ENCODE measurements at regions not wholly inside any gene's neighbourhood (a gene's known extent, or its start where the extent isn't known, plus 50 kb on each side); places are given as distances from the start of the nearest gene placed in this dataset.

DNA sequence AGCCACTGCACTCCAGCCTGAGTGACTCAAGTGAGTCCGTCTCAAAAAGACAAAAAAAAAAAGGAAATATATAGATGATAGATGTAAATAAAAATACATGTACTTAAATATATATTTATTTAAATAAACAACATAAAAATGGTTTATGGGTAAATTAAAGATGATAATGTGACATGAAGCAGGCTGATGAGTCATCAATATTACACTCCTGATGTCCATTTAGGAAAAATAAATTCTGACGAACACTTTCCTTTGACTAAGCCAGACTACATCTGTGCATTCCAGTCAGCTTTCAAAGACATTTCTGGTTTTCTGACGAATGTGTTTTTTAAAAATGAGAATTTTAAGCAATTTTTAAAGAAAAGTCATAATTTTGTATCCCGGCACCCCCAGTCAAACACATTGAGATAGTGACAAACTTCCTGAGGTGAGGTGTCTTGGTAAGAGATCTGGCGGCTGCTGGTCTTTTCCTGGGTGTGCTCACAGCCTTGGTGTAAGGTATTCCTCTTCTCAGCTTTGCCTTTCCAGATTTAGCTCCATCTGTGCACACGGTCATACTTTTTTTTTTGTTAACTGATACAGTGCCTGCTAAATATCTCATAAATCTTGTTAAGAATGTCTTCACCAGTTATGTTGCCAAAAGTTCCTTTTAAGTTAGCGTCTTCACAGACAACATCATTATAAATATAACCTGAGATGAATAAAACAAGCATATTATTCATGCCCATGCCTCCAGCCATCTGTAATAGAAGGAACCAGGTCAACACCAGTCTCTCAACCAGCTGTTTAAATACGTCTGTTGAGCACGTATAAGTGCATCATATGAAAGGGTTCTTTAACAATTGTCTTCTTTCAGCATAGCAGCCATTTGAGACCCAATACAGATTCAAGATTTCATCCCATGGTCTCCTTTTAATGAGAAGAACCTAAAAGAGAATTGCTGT is 214.5 kb upstream of the PLD5 start:
- Histone ChIP-seq H3K27me3 (ENCODE audit: insufficient read depth) (no peaks in the 10 kb centered on the region), H3K4me3 (no peak overlapping the region), H3K36me3 (ENCODE audit: insufficient read depth) (no peaks in the 10 kb centered on the region), H3K4me1 (ENCODE audit: insufficient read depth) (no peaks in the 10 kb centered on the region), H4K20me1 (replicated peaks; ENCODE audit: insufficient read depth) (no peaks in the 10 kb centered on the region), H2AFZ (no peak overlapping the region; the same call in 1 of the 2 replicates), H3F3A (replicated peaks; ENCODE audit: low read depth) (no peaks in the 10 kb centered on the region), H3K27ac (ENCODE audit: low read depth) (no peak overlapping the region), H3K79me2 (replicated peaks; ENCODE audit: insufficient read depth) (no peaks in the 10 kb centered on the region), H3K4me2 (no peak overlapping the region), H3K9me2 (ENCODE audit: insufficient read depth) (0 out of 2 replicates have a peak, but pooled peaks cover 3% of the 10 kb centered on the region)
- TF ChIP-seq POLR2AphosphoS5 (IDR thresholded peaks at IDR 0.05; ENCODE audit: low read depth) (no peak), CREB1 (CRISPR knock-in tag; IDR thresholded peaks at IDR 0.05; ENCODE audit: low read depth) (no peak), ETS1 (IDR thresholded peaks at IDR 0.05) (no peak), ZNF331 (CRISPR knock-in tag; IDR thresholded peaks at IDR 0.05; ENCODE audit: low read depth) (no peak), STAT1 (IDR thresholded peaks at IDR 0.05; ENCODE audit: unreplicated experiment) (no peak), CTCF (conservative IDR thresholded peaks at IDR 0.05; ENCODE audit: low read depth in 2 of 2) (no peak), EZH2 (IDR thresholded peaks at IDR 0.05; ENCODE audit: low read depth, unreplicated experiment) (no peak), EZH2phosphoT487 (IDR thresholded peaks at IDR 0.05; ENCODE audit: unreplicated experiment) (no peak), REST (IDR thresholded peaks at IDR 0.05; ENCODE audit: unreplicated experiment) (no peak), NANOG (IDR thresholded peaks at IDR 0.05; ENCODE audit: borderline replicate concordance) (no peak), JUNB (IDR thresholded peaks at IDR 0.05; ENCODE audit: unreplicated experiment) (no peak), ZNF114 (CRISPR knock-in tag; IDR thresholded peaks at IDR 0.05) (no peak)
- TF ChIP-seq, protein P1, sequence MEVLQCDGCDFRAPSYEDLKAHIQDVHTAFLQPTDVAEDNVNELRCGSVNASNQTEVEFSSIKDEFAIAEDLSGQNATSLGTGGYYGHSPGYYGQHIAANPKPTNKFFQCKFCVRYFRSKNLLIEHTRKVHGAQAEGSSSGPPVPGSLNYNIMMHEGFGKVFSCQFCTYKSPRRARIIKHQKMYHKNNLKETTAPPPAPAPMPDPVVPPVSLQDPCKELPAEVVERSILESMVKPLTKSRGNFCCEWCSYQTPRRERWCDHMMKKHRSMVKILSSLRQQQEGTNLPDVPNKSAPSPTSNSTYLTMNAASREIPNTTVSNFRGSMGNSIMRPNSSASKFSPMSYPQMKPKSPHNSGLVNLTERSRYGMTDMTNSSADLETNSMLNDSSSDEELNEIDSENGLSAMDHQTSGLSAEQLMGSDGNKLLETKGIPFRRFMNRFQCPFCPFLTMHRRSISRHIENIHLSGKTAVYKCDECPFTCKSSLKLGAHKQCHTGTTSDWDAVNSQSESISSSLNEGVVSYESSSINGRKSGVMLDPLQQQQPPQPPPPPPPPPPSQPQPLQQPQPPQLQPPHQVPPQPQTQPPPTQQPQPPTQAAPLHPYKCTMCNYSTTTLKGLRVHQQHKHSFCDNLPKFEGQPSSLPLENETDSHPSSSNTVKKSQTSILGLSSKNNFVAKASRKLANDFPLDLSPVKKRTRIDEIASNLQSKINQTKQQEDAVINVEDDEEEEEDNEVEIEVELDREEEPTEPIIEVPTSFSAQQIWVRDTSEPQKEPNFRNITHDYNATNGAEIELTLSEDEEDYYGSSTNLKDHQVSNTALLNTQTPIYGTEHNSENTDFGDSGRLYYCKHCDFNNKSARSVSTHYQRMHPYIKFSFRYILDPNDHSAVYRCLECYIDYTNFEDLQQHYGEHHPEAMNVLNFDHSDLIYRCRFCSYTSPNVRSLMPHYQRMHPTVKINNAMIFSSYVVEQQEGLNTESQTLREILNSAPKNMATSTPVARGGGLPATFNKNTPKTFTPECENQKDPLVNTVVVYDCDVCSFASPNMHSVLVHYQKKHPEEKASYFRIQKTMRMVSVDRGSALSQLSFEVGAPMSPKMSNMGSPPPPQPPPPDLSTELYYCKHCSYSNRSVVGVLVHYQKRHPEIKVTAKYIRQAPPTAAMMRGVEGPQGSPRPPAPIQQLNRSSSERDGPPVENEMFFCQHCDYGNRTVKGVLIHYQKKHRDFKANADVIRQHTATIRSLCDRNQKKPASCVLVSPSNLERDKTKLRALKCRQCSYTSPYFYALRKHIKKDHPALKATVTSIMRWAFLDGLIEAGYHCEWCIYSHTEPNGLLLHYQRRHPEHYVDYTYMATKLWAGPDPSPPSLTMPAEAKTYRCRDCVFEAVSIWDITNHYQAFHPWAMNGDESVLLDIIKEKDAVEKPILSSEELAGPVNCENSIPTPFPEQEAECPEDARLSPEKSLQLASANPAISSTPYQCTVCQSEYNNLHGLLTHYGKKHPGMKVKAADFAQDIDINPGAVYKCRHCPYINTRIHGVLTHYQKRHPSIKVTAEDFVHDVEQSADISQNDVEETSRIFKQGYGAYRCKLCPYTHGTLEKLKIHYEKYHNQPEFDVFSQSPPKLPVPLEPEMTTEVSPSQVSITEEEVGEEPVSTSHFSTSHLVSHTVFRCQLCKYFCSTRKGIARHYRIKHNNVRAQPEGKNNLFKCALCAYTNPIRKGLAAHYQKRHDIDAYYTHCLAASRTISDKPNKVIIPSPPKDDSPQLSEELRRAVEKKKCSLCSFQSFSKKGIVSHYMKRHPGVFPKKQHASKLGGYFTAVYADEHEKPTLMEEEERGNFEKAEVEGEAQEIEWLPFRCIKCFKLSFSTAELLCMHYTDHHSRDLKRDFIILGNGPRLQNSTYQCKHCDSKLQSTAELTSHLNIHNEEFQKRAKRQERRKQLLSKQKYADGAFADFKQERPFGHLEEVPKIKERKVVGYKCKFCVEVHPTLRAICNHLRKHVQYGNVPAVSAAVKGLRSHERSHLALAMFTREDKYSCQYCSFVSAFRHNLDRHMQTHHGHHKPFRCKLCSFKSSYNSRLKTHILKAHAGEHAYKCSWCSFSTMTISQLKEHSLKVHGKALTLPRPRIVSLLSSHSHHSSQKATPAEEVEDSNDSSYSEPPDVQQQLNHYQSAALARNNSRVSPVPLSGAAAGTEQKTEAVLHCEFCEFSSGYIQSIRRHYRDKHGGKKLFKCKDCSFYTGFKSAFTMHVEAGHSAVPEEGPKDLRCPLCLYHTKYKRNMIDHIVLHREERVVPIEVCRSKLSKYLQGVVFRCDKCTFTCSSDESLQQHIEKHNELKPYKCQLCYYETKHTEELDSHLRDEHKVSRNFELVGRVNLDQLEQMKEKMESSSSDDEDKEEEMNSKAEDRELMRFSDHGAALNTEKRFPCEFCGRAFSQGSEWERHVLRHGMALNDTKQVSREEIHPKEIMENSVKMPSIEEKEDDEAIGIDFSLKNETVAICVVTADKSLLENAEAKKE (CRISPR knock-in tag; IDR thresholded peaks at IDR 0.05), result no peak
- Mint-ChIP-seq H3K27me3 (ENCODE audit: insufficient read depth, low read depth, poor library complexity) (peaks cover 1% of the 10 kb centered on the region), H3K27ac (no peak overlapping the region), H3K4me1 (no peaks in the 10 kb centered on the region), H3K4me3 (no peak overlapping the region), H3K9me3 (peaks cover 7% of the 10 kb centered on the region), H3K36me3 (ENCODE audit: low read depth) (no peaks in the 10 kb centered on the region)
- ATAC-seq (no peak), DNase-seq (ENCODE audit: low spot score) (no peak)

Data from GM23338 (cell line).